ENCODE measurements at regions not wholly inside any gene's neighbourhood (a gene's known extent, or its start where the extent isn't known, plus 50 kb on each side); places are given as distances from the start of the nearest gene placed in this dataset.

- TF ChIP-seq CTCF (IDR thresholded peaks at IDR 0.05) (no peak), TCF12 (IDR thresholded peaks at IDR 0.05) (no peak), RFX5 (IDR thresholded peaks at IDR 0.05; ENCODE audit: low read length) (no peak), POLR2AphosphoS5 (IDR thresholded peaks at IDR 0.05; ENCODE audit: low read depth, low read length) (no peak), JUND (IDR thresholded peaks at IDR 0.05) (no peak), EZH2phosphoT487 (IDR thresholded peaks at IDR 0.05; ENCODE audit: borderline replicate concordance, low read depth) (no peak), FOXM1 (IDR thresholded peaks at IDR 0.05; ENCODE audit: low read depth) (no peak), NFIC (IDR thresholded peaks at IDR 0.05; ENCODE audit: borderline replicate concordance) (no peak), PBX3 (IDR thresholded peaks at IDR 0.05) (no peak)
- TF ChIP-seq, protein P1, sequence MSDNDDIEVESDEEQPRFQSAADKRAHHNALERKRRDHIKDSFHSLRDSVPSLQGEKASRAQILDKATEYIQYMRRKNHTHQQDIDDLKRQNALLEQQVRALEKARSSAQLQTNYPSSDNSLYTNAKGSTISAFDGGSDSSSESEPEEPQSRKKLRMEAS (IDR thresholded peaks at IDR 0.05; ENCODE audit: low read depth): no peak
- TF ChIP-seq, protein P2, sequence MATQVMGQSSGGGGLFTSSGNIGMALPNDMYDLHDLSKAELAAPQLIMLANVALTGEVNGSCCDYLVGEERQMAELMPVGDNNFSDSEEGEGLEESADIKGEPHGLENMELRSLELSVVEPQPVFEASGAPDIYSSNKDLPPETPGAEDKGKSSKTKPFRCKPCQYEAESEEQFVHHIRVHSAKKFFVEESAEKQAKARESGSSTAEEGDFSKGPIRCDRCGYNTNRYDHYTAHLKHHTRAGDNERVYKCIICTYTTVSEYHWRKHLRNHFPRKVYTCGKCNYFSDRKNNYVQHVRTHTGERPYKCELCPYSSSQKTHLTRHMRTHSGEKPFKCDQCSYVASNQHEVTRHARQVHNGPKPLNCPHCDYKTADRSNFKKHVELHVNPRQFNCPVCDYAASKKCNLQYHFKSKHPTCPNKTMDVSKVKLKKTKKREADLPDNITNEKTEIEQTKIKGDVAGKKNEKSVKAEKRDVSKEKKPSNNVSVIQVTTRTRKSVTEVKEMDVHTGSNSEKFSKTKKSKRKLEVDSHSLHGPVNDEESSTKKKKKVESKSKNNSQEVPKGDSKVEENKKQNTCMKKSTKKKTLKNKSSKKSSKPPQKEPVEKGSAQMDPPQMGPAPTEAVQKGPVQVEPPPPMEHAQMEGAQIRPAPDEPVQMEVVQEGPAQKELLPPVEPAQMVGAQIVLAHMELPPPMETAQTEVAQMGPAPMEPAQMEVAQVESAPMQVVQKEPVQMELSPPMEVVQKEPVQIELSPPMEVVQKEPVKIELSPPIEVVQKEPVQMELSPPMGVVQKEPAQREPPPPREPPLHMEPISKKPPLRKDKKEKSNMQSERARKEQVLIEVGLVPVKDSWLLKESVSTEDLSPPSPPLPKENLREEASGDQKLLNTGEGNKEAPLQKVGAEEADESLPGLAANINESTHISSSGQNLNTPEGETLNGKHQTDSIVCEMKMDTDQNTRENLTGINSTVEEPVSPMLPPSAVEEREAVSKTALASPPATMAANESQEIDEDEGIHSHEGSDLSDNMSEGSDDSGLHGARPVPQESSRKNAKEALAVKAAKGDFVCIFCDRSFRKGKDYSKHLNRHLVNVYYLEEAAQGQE (IDR thresholded peaks at IDR 0.05; ENCODE audit: low read depth, low read length): no peak
Observed at GRCh38 chr20:7352165-7352564, 584.7 kb downstream of the BMP2 start.
